HepG2 (cell line): ENCODE measurements at regions not wholly inside any gene's neighbourhood (a gene's known extent, or its start where the extent isn't known, plus 50 kb on each side); places are given as distances from the start of the nearest gene placed in this dataset.

Experiments
- ARNTL ChIP-seq: sonication (generic); formaldehyde crosslinking; IDR thresholded peaks from 2 replicates; pipeline ENCODE4 v1.4.0; 2020; ENCODE audit warnings: mild to moderate bottlenecking, missing genetic modification reagents
- GTF2F1 ChIP-seq: fragments of 150-350 bp; IDR thresholded peaks from 2 replicates; pipeline ENCODE4 v1.6.1; 2014; ENCODE audit warnings: low read length
- LCORL ChIP-seq, 2 experiments: fragments of 450-650 bp in 1 of 2; sonication (generic) in 1 of 2; formaldehyde crosslinking in 1 of 2; IDR thresholded peaks; 2 replicates each; pipeline versions ENCODE4 v1.5.0 to v1.6.1; 2017 to 2020; ENCODE audit warnings: antibody characterized with exemption in 1 of 2, missing genetic modification reagents in 1 of 2
- NFKB2 ChIP-seq: sonication (generic); formaldehyde crosslinking; IDR thresholded peaks from 2 replicates; pipeline ENCODE4 v1.4.0; 2020; ENCODE audit warnings: missing genetic modification reagents, borderline replicate concordance
- SNAI1 ChIP-seq: sonication (generic); formaldehyde crosslinking; IDR thresholded peaks from 2 replicates; pipeline ENCODE4 v1.5.0; 2020; ENCODE audit warnings: mild to moderate bottlenecking, missing genetic modification reagents, borderline replicate concordance
- SP1 ChIP-seq, 2 experiments: fragments of 450-650 bp in 1 of 2; sonication (generic) in 1 of 2; formaldehyde crosslinking in 1 of 2; IDR thresholded peaks; 2 replicates each; pipeline versions ENCODE4 v1.4.0 to v1.6.1; 2016 to 2020; ENCODE audit warnings: missing genetic modification reagents in 1 of 2
- TCF7L2 ChIP-seq: IDR thresholded peaks from 2 replicates; pipeline ENCODE4 v1.6.1; 2011; ENCODE audit warnings: mild to moderate bottlenecking, low read depth, low read length, moderate library complexity
- TEAD3 ChIP-seq: optimal IDR thresholded peaks from 2 replicates; pipeline ENCODE3; 2016; ENCODE audit warnings: borderline replicate concordance
- TOE1 ChIP-seq: sonication (generic); formaldehyde crosslinking; IDR thresholded peaks from 2 replicates; pipeline ENCODE4 v1.4.0; 2020; ENCODE audit warnings: mild to moderate bottlenecking, missing genetic modification reagents
- TP53 ChIP-seq: sonication (generic); formaldehyde crosslinking; conservative IDR thresholded peaks from 2 replicates; pipeline ENCODE4 v1.4.0; 2020; ENCODE audit warnings: missing genetic modification reagents
- ZFP41 ChIP-seq: sonication (generic); formaldehyde crosslinking; IDR thresholded peaks from 2 replicates; pipeline ENCODE4 v1.4.0; 2020; ENCODE audit warnings: mild to moderate bottlenecking, missing genetic modification reagents, borderline replicate concordance
- ZMYM2 ChIP-seq: sonication (generic); formaldehyde crosslinking; IDR thresholded peaks from 2 replicates; pipeline ENCODE4 v1.8.0; 2022; ENCODE audit warnings: mild to moderate bottlenecking, missing genetic modification reagents
- ZNF136 ChIP-seq: sonication (generic); formaldehyde crosslinking; IDR thresholded peaks from 2 replicates; pipeline ENCODE4 v1.8.1; 2022; ENCODE audit warnings: low read depth, mild to moderate bottlenecking, moderate library complexity, missing genetic modification reagents
- ZNF350 ChIP-seq: sonication (generic); formaldehyde crosslinking; IDR thresholded peaks from 2 replicates; pipeline ENCODE4 v1.4.0; 2020; ENCODE audit warnings: mild to moderate bottlenecking, low read depth, missing genetic modification reagents, borderline replicate concordance
- ZNF572 ChIP-seq: sonication (generic); formaldehyde crosslinking; IDR thresholded peaks from 2 replicates; pipeline ENCODE4 v1.5.1; 2020; ENCODE audit warnings: mild to moderate bottlenecking, missing genetic modification reagents
- ZNF670 ChIP-seq: sonication (generic); formaldehyde crosslinking; IDR thresholded peaks from 2 replicates; pipeline ENCODE4 v1.8.0; 2022; ENCODE audit warnings: mild to moderate bottlenecking, missing genetic modification reagents, borderline replicate concordance
- ZNF672 ChIP-seq: sonication (generic); formaldehyde crosslinking; IDR thresholded peaks from 2 replicates; pipeline ENCODE4 v1.8.1; 2022; ENCODE audit warnings: missing genetic modification reagents
- ZNF678 ChIP-seq: sonication (generic); formaldehyde crosslinking; IDR thresholded peaks from 2 replicates; pipeline ENCODE4 v1.4.0; 2020; ENCODE audit warnings: mild to moderate bottlenecking, missing genetic modification reagents
- ZNF75D ChIP-seq: sonication (generic); formaldehyde crosslinking; IDR thresholded peaks from 2 replicates; pipeline ENCODE4 v1.8.1; 2023; ENCODE audit warnings: missing genetic modification reagents, mild to moderate bottlenecking, borderline replicate concordance
- ZNF773 ChIP-seq: sonication (generic); formaldehyde crosslinking; IDR thresholded peaks from 2 replicates; pipeline ENCODE4 v1.4.0; 2020; ENCODE audit warnings: missing genetic modification reagents, borderline replicate concordance
- ZNF792 ChIP-seq: IDR thresholded peaks from 2 replicates; pipeline ENCODE4 v1.6.1; 2016
- ZSCAN22 ChIP-seq: sonication (generic); formaldehyde crosslinking; IDR thresholded peaks from 2 replicates; pipeline ENCODE4 v1.4.0; 2020; ENCODE audit warnings: mild to moderate bottlenecking, missing genetic modification reagents
- TF ChIP-seq, protein P1 (sequence below): sonication (generic); formaldehyde crosslinking; IDR thresholded peaks from one replicate; pipeline ENCODE4 v1.5.1; 2020; ENCODE audit warnings: mild to moderate bottlenecking, missing genetic modification reagents; ENCODE audit errors: not compliant biosample characterization

GRCh38 chr6:28838634-28839442 lies 84.9 kb downstream of the TRIM27 start (continued):
- TF ChIP-seq, protein P1, sequence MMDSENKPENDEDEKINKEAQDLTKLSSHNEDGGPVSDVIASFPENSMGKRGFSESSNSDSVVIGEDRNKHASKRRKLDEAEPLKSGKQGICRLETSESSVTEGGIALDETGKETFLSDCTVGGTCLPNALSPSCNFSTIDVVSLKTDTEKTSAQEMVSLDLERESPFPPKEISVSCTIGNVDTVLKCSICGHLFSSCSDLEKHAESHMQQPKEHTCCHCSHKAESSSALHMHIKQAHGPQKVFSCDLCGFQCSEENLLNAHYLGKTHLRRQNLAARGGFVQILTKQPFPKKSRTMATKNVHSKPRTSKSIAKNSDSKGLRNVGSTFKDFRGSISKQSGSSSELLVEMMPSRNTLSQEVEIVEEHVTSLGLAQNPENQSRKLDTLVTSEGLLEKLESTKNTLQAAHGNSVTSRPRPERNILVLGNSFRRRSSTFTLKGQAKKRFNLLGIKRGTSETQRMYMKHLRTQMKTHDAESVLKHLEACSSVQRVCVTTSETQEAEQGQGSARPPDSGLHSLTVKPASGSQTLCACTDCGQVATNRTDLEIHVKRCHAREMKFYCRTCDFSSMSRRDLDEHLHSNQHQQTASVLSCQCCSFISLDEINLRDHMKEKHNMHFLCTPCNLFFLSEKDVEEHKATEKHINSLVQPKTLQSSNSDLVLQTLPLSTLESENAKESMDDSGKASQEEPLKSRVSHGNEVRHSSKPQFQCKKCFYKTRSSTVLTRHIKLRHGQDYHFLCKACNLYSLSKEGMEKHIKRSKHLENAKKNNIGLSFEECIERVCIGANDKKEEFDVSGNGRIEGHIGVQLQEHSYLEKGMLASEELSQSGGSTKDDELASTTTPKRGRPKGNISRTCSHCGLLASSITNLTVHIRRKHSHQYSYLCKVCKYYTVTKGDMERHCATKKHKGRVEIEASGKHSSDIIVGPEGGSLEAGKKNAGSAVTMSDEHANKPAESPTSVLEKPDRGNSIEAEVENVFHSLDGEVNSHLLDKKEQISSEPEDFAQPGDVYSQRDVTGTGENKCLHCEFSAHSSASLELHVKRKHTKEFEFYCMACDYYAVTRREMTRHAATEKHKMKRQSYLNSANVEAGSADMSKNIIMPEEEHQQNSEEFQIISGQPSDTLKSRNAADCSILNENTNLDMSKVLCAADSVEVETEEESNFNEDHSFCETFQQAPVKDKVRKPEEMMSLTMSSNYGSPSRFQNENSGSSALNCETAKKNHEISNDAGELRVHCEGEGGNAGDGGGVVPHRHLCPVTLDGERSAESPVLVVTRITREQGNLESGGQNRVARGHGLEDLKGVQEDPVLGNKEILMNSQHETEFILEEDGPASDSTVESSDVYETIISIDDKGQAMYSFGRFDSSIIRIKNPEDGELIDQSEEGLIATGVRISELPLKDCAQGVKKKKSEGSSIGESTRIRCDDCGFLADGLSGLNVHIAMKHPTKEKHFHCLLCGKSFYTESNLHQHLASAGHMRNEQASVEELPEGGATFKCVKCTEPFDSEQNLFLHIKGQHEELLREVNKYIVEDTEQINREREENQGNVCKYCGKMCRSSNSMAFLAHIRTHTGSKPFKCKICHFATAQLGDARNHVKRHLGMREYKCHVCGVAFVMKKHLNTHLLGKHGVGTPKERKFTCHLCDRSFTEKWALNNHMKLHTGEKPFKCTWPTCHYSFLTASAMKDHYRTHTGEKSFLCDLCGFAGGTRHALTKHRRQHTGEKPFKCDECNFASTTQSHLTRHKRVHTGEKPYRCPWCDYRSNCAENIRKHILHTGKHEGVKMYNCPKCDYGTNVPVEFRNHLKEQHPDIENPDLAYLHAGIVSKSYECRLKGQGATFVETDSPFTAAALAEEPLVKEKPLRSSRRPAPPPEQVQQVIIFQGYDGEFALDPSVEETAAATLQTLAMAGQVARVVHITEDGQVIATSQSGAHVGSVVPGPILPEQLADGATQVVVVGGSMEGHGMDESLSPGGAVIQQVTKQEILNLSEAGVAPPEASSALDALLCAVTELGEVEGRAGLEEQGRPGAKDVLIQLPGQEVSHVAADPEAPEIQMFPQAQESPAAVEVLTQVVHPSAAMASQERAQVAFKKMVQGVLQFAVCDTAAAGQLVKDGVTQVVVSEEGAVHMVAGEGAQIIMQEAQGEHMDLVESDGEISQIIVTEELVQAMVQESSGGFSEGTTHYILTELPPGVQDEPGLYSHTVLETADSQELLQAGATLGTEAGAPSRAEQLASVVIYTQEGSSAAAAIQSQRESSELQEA (CRISPR knock-in tag): peak; percentile 46
- TF ChIP-seq ZNF773 (no peak), ZNF75D (no peak), ZNF670 (CRISPR knock-in tag) (peak; percentile 58; the same call in 1 of the 2 replicates), TOE1 (CRISPR knock-in tag) (no peak), LCORL (IDR thresholded peaks at IDR 0.05) (no peak), LCORL (CRISPR knock-in tag; IDR thresholded peaks at IDR 0.05) (peak; percentile 79; the same call in 1 of the 2 replicates), ZNF350 (CRISPR knock-in tag) (peak; percentile 79), ZNF672 (CRISPR knock-in tag) (no peak), SNAI1 (CRISPR knock-in tag) (0 out of 2 replicates have a peak, but pooled peaks have one; percentile 4), ZMYM2 (CRISPR knock-in tag) (peak; percentile 58; the same call in 1 of the 2 replicates), ZFP41 (no peak), TP53 (no peak), ZNF136 (0 out of 2 replicates have a peak, but pooled peaks have one; percentile 28), TCF7L2 (no peak), ARNTL (peak; percentile 46; the same call in 1 of the 2 replicates), NFKB2 (CRISPR knock-in tag) (peak; percentile 95), SP1 (IDR thresholded peaks at IDR 0.05) (no peak), SP1 (CRISPR knock-in tag; IDR thresholded peaks at IDR 0.05) (peak; percentile 41; the same call in 1 of the 2 replicates), ZSCAN22 (CRISPR knock-in tag) (peak; percentile 40; the same call in 1 of the 2 replicates), GTF2F1 (no peak), ZNF792 (CRISPR knock-in tag) (peak; percentile 75), ZNF572 (CRISPR knock-in tag) (peak; percentile 22; the same call in 1 of the 2 replicates), ZNF678 (CRISPR knock-in tag) (peak; percentile 80; the same call in 1 of the 2 replicates), TEAD3 (CRISPR knock-in tag) (peak; percentile 85)
